ENCODE measurements at regions not wholly inside any gene's neighbourhood (a gene's known extent, or its start where the extent isn't known, plus 50 kb on each side); places are given as distances from the start of the nearest gene placed in this dataset.
"Not testable (repeated sequence)": the region's sequence is repeated elsewhere in the genome, so short reads cannot be mapped to it uniquely, and the experiment has no call there.

- TF ChIP-seq CTCF (IDR thresholded peaks at IDR 0.05); HOXB13 (CRISPR knock-in tag; IDR thresholded peaks at IDR 0.05; ENCODE audit: low read depth); POLR2A (IDR thresholded peaks at IDR 0.05; ENCODE audit: low read length); CHD4 (IDR thresholded peaks at IDR 0.05; ENCODE audit: borderline replicate concordance); MAX (IDR thresholded peaks at IDR 0.05); JUN (IDR thresholded peaks at IDR 0.05); RCOR1 (IDR thresholded peaks at IDR 0.05; ENCODE audit: low read depth, low read length); MYC (IDR thresholded peaks at IDR 0.05; ENCODE audit: borderline replicate concordance, low read length): not testable (repeated sequence)
Observed at GRCh38 chr11:22127981-22128380, 64.9 kb upstream of the ANO5 start.

All from A549 (cell line).